Stimulated activated naive CD4-positive, alpha-beta T cell (primary cell): ENCODE measurements at regions not wholly inside any gene's neighbourhood (a gene's known extent, or its start where the extent isn't known, plus 50 kb on each side); places are given as distances from the start of the nearest gene placed in this dataset.

Experiments
- DNase-seq, 6 experiments: peaks; one replicate each; lab custom pipeline; 2025; lab: John Stamatoyannopoulos, UW

- DNase-seq: no peak
These were observed 210.0 kb upstream of the PAPPA start for GRCh38 chr9:115943431-115944165.

GRCh38 chr9:115944166-115944948 is 209.2 kb upstream of the PAPPA start:
- no peak for DNase-seq

DNA sequence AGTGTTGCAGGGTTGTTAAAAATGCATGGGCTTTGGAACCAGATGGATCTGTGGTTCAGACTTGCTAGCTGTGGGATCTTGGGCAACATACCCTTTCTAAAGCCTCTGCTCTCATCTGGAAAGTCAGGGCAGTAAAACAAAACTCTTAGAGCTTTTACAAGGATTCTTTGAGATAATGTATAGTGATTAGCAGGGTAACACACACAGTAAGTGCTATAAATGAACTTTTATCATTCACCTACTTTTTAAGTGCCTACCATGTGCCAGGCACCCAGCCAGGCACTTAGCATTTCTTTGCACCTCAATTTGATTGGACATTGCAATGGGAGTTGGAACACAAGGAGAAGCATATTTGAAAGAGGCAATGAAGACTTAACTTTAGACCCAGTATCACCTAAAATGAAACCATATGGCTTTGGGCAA is 208.6 kb upstream of the PAPPA start:
- DNase-seq: no peak

- DNase-seq: no peak
These were observed 207.1 kb upstream of the PAPPA start for GRCh38 chr9:115946530-115946929.

- DNase-seq: no peak
These were observed 201.6 kb upstream of the PAPPA start for GRCh38 chr9:115951977-115952376.

DNA sequence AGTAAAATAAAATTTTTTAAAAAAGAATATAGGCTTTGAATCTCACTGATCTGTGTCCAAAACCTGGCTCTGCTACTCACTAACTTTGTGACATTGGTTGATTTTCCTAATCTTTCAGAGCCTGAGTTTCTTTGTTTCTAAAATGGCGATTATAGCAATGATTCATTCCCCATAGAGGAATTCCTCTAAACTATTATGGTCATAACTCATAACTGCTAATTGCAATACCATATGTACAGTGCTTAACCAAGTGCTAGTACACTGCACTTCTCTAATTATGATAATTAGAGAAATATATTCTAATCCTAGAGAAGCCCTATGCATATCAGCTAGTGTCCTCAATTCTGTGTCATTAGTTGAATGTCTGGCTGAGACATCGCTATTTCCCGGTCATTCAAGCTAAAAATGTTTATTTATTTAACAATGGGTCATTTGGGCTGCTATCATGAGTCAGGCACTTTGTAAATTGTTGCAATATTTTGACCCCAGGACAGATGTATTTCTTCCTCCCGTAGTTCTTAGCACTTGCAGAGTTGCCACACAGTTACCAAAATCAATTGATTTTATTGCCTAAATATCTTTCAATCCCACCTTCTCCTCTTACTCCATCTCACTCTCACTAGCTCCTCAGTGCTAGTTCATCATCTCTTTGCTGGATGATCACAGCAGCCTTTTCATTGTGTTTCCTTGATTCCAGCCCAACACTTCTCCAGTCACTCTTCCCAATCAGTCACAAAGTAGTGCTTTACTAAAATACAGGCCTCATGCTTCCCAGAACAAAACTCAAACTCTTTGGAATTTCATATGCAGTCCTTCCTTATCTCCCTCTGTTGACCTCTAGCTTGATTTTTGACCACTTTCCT is 200.9 kb upstream of the PAPPA start:
- DNase-seq: no peak

DNA sequence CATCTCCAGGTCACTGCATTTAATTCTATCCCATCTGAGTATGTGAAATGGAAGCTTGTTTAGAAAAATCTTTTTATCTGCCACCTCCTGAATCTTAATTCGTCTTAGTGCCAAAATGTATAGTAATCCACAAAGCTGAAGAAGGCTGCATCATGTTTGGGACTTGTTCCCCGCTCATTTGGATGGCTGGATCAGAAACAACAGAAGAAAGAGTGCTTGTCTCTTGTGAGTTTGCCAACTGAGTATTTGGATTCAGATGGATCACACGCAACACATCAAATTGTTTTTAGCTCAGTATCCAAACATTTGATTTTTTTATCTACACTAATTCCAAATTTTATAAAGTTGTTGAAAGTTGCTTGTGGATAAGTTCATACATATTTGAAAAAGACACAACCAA is 197.2 kb upstream of the PAPPA start:
- DNase-seq: no peak

- DNase-seq: no peak
These were observed 196.0 kb upstream of the PAPPA start for GRCh38 chr9:115957585-115957984.

DNA sequence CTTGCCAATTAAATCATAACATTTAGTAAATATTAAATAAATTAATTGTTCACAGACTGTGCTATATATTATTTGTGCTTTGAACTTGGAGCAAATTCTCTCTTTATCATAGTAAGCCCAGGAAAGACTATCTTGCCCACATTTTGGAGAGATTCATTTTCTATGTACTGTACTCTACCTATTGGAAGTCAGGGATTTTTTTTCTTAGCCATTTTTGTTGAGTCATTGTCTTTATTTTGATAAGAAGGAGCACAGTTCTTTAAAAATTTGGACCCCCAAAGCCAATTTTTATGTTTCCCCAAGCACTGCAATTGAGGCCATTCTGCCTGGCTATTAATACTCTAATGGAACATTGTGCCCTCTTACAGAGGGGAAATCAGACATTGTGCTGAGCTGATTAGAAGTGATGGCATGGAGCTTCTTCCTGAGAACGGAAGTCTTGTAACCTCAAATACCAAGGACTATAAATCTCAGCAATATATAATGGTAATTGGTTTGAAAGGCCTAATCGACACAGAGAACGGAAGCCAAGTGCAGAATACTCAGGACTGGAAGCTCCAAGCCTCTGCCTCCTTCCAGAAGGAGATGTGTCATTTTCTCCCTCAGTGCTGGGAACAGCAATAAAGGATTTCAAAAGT is 188.8 kb upstream of the PAPPA start:
- no peak for DNase-seq

DNA sequence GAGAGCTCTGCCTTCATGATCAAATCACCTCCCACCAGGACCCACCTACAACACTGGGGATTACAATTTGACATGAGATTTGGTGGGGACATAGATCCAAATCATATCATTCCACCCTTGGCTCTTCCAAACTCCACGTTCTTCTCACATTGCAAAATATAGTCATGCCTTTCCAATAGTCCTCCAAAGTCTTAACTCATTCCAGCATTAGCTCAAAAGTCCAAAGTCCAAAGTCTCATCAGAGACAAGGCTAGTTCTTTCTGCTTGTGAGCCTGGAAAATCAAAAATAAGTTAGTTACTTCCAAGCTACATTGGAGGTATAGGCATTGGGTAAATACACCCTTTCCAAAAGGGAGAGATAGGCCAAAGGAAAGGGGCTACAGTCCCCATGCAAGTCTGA is 186.9 kb upstream of the PAPPA start:
- DNase-seq: no peak

- DNase-seq: no peak
These were observed 184.5 kb upstream of the PAPPA start for GRCh38 chr9:115969096-115969495.

DNA sequence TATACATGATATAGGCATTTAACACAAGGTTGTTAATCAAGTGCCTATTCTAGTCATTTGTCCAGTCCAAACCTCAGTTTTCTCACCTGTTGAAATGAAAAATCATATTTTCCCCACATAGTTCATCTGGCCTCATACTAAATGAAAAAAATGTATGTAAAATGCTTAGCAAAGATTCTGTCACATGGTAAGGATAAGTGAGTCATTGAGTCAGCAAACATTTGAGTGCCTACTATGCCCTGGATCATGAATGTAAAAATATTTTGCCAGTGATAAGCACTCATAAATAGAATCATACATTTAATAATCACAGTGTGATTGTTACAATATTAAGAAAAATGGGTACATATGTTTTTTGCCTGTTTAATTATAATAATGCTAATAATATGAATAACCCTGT is 181.2 kb upstream of the PAPPA start:
- DNase-seq: no peak

DNA sequence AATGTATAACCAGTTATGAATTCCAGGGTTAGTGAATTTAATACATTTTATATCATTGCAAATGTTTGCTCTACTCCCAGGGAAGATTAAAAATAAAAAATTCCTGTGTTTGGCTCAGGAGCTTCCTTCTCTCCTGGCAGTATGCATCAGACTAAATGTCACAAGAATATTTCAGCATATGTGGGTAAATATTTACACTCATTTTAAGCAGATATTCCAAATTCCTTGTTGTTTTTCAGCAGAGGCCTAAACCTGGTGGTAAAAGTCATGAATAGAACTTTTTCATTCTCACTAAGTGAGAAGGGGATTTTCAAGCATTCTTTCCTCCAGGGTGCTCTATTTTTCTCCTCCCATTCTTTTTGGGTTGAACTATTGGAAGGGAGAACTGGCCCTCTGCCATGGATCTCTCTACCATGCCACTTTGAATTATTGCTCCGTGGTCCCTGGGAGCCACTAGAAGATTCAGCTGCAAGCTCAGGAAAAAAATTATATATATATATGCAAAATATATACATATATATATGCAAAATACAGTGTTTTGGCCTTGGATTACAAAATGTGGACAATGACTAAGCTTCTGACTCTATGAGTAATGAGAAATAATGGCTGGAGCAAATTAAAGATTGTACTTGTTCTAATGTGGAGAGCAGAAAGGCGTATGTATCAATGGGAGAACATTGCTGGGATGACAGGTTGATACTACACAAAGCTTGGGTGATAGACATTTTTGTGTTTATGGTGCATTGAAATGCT is 180.6 kb upstream of the PAPPA start:
- no peak for DNase-seq

DNA sequence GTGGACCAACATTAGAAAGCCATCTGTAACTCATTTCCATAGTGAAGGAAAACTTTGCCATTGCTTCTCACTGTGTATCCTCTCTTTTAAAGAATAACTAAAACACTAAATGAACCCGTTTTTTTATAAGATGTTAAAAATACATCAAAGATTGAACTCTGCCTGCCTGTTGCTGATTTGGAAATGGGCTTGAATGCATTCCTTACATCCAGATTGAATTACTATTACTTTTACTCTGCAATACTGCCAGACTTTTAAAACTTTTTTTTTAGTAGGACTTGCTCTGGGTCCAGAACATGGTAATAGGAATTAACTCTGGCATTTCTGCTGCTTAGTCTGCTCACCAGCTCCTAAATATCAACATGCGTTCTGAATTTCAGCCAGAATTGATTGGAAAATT is 176.8 kb upstream of the PAPPA start:
- DNase-seq: no peak

- no peak for DNase-seq
These were observed 175.5 kb upstream of the PAPPA start for GRCh38 chr9:115978091-115978490.

GRCh38 chr9:115978659-115979096 is 174.9 kb upstream of the PAPPA start:
- no peak for DNase-seq

- no peak for DNase-seq
These were observed 173.5 kb upstream of the PAPPA start for GRCh38 chr9:115980054-115980453.

DNA sequence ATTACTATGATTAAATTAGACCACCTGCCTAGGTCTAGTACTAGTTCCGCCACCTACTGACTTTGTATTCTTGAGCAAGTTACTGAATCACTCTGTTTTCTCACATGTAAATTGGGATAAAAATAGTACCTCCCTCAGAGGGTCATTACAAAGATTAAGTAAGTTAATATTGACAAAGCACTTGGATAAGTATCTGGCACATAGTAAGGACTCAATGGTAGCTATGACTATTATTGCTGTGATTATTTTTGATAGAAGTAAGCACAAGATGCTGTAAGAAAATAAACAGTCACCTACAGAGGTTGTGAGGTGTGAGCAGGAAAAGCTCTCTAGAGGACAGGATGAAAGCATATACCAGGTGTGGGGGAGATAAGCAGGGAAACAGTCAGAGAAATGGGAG is 173.1 kb upstream of the PAPPA start:
- DNase-seq: no peak

DNA sequence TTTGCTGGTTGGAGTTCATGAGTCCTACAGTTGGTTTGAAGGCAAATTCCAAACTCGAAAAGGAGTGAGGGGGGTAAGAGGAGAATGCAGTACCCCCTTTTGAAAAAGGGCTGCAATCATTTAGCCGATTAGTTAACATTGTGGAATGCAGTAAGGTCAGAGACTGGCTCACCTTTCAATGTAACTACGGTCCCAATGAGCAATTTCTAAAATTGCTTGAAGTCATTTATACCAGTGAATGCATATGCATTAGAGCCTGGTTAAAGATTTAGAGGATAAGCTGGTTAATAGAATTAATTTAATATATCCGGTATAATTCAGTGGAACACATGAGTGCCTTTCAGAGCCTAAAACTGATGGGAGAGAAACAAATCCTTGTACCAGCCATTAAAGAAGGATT is 172.6 kb upstream of the PAPPA start:
- DNase-seq: no peak

- DNase-seq: no peak
These were observed 170.2 kb upstream of the PAPPA start for GRCh38 chr9:115983366-115983765.

DNA sequence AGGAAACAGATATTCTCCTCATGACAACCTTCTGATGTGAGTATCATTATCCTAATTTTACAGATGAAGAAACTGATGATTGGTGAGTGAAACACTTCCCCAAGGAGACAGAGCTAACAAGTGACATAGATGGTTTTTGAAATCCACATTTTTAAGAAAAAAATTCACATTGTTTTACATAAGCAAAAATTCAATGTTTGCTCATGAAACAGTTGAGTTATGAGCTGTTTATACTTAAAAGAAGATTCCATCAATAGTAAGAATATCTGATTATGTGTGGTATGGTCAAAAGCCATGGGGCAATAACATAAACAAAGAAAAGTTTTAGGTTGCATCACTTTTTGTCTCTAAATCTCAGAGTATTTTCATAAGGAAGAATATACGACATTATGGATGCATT is 167.9 kb upstream of the PAPPA start:
- DNase-seq: no peak
